GM12874 (cell line): ENCODE measurements at regions not wholly inside any gene's neighbourhood (a gene's known extent, or its start where the extent isn't known, plus 50 kb on each side); places are given as distances from the start of the nearest gene placed in this dataset.

ENCODE experiments used
- CTCF ChIP-seq: IDR thresholded peaks from 2 replicates; pipeline ENCODE4 v1.5.1; 2011; ENCODE audit warnings: low read depth, mild to moderate bottlenecking, control low read depth, low read length, moderate library complexity; ENCODE audit not compliant: insufficient read depth

DNA sequence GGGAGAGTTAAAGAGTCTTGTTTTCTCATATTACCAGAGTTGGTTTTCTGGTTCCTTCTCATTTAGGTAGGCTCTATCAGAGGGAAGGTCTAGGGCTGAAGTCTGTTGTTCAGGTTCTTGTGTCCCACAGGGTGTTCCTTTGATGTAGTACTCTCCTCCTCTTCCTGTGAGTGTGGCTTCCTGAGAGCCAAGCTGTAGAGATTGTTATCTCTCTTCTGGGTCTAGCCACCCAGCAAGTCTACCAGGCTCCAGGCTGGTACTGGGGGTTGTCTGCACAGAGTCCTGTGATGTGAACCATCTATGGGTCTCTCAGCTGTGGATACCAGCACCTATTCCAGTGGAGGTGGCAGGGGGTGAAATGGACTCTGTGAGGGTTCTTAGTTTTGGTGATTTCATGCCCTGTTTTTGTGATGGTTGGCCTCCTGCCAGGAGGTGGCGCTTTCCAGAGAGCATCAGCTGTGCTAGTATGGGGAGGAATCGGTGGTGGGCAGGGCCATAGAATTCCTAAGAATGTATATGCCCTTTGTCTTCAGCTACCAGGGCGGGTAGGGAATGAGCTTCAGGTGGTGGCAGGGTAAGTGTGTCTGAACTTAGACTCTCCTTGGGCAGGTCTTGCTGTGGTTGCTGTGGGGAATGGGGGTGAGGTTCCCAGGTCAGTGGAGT lies 65.5 kb upstream of the OLIG3 start:
- TF ChIP-seq CTCF: peak; percentile 34; the same call in 1 of the 2 replicates

- TF ChIP-seq CTCF: no peak
These were observed 66.0 kb upstream of the OLIG3 start for GRCh38 chr6:137560184-137560563.

DNA sequence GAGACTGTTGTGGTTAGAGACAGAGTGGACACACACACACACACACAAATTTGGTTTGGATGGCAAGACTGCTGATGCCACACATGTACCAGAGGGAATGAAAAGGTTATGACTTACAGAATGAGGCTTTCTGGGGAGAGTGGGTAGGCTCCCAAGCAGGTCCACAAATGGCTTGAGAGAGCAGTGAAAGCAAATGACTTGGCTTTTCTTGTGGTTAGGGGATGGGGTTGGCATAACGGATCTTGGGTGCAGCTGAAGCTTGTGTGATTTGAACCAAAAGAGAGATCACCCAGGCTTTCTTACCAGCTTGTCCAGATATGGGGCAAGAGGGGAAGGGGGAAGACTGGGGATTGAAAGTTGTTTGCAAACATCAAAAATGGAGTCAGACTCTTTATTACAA lies 73.9 kb upstream of the OLIG3 start:
- no peak for TF ChIP-seq CTCF

- TF ChIP-seq CTCF: no peak
These were observed 76.2 kb upstream of the OLIG3 start for GRCh38 chr6:137570393-137570792.

DNA sequence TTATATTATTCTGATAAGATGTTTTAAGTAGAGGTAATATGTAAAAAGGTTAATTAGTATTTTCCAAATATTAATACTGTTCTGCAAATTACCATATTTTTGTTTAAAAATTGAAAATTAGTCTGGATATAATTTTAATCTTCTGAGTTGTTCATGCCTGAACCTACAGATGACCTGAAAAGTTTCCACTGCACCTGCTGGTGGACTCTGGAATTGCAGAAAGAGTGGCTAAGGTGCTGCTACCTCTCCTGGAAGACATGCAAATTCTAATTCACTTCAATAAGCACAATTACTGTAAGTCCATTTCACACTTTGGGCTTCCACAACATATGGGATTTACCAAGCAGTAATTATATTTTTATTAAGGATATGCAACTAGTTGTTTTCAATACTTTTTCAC lies 77.7 kb upstream of the OLIG3 start:
- peak; percentile 68 for TF ChIP-seq CTCF

GRCh38 chr6:137573739-137574138 lies 79.5 kb upstream of the OLIG3 start:
- TF ChIP-seq CTCF: no peak

DNA sequence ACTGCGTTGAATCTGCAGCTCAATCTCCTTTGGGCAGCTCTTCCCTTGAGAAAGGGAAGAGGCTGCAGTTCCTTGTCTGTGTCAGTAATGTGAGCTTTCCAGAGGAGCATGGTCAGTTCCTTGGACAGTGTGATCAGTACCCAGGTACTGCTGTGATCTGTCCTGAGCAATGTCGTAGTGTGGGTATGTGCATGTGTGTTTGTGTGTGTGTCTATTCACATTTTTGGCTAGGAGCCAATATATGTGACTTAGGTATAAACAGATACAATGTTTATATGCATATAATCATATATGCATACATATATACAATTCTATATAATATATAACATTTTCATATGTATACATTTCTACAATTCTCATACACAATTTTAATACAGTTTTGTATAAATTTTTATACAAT lies 85.4 kb upstream of the OLIG3 start:
- no peak for TF ChIP-seq CTCF
